Uterus (tissue), 3 donors: ENCODE measurements at regions not wholly inside any gene's neighbourhood (a gene's known extent, or its start where the extent isn't known, plus 50 kb on each side); places are given as distances from the start of the nearest gene placed in this dataset.
A peak's percentile ranks its signal among the peaks of the same experiment; 100 is the strongest.

Experiments
- DNase-seq, 2 donors: peaks; one replicate each; pipeline ENCODE4 v3.0.0-alpha.2; 2019 to 2020
- H3K27ac ChIP-seq, 2 donors: fragments of 200-600 bp; sonication (generic); 1 replicate in 1 of 2; 2 replicates in 1 of 2; pipeline ENCODE4 v1.5.1; 2016 to 2018
- H3K27me3 ChIP-seq, 2 donors: fragments of 200-600 bp; sonication (generic); one replicate each; pipeline ENCODE4 v1.5.1; 2018 to 2019; ENCODE audit warnings: control low read depth in 1 of 2
- H3K36me3 ChIP-seq, 2 donors: fragments of 200-600 bp; sonication (generic); one replicate each; pipeline ENCODE4 v1.5.1; 2019; ENCODE audit warnings: control low read depth in 1 of 2
- H3K4me1 ChIP-seq, 2 donors: fragments of 200-600 bp; sonication (generic); one replicate each; pipeline ENCODE4 v1.5.1; 2018 to 2019; ENCODE audit warnings: control low read depth in 1 of 2
- H3K4me3 ChIP-seq, 2 donors: fragments of 200-600 bp; sonication (generic); 1 replicate in 1 of 2; 2 replicates in 1 of 2; pipeline ENCODE4 v1.5.1; 2018 to 2019; ENCODE audit warnings: mild to moderate bottlenecking in 1 of 2
- H3K9me3 ChIP-seq, 2 donors: fragments of 200-600 bp; sonication (generic); one replicate each; pipeline ENCODE4 v1.5.1; 2019; ENCODE audit warnings: control low read depth in 1 of 2
- CTCF ChIP-seq, 4 experiments: fragments of 200-600 bp in 2 of 4; fragments of 450-650 bp in 2 of 4; sonication (generic) in 2 of 4; IDR thresholded peaks; one replicate each; pipeline ENCODE4 v1.5.1; 2016 to 2019; ENCODE audit warnings: antibody characterized with exemption in 4 of 4, mild to moderate bottlenecking in 2 of 4, moderate library complexity in 1 of 4
- POLR2A ChIP-seq, 2 donors: fragments of 450-650 bp; IDR thresholded peaks; one replicate each; pipeline ENCODE4 v1.6.1; 2016; ENCODE audit warnings: antibody characterized with exemption in 2 of 2, mild to moderate bottlenecking in 1 of 2, moderate library complexity in 1 of 2
- intact Hi-C: fragments of 100-400 bp; cut with DNase I; formaldehyde crosslinking; loops from one replicate; pipeline ENCODE4 v1.15.1; 2023; ENCODE audit warnings: low total_unique reads
- donor health status: DM: yes; HTN: yes; CAD: no.

- DNase-seq = no peak
- no peak overlapping the region for H3K4me3 ChIP-seq
- TF ChIP-seq POLR2A (IDR thresholded peaks at IDR 0.05) = no peak
- TF ChIP-seq CTCF (IDR thresholded peaks at IDR 0.05) = no peak
- H3K27ac ChIP-seq = no peak overlapping the region
- H3K36me3 ChIP-seq = no peaks in the 10 kb centered on the region
- no peaks in the 10 kb centered on the region for H3K9me3 ChIP-seq
- H3K27me3 ChIP-seq = no peaks in the 10 kb centered on the region
- intact Hi-C loops = no loop called here
- no peaks in the 10 kb centered on the region for H3K4me1 ChIP-seq
Observed at GRCh38 chr9:107816561-107817021, 327.0 kb upstream of the KLF4 start.

GRCh38 chr9:107815782-107816560 lies 326.4 kb upstream of the KLF4 start:
- H3K4me1 ChIP-seq = no peaks in the 10 kb centered on the region
- no peak for DNase-seq
- H3K9me3 ChIP-seq = no peaks in the 10 kb centered on the region
- intact Hi-C loops = no loop called here
- TF ChIP-seq CTCF (IDR thresholded peaks at IDR 0.05) (no peak), POLR2A (IDR thresholded peaks at IDR 0.05) (no peak)
- H3K27me3 ChIP-seq = no peaks in the 10 kb centered on the region
- no peak overlapping the region for H3K4me3 ChIP-seq
- H3K36me3 ChIP-seq = no peaks in the 10 kb centered on the region
- no peak overlapping the region for H3K27ac ChIP-seq

GRCh38 chr9:107813287-107813686 lies 323.7 kb upstream of the KLF4 start:
- no peak for DNase-seq
- Histone ChIP-seq H3K9me3 (no peaks in the 10 kb centered on the region), H3K36me3 (no peaks in the 10 kb centered on the region), H3K4me1 (no peaks in the 10 kb centered on the region), H3K27ac (no peak overlapping the region), H3K4me3 (no peak overlapping the region), H3K27me3 (no peaks in the 10 kb centered on the region)
- no peak for TF ChIP-seq POLR2A (IDR thresholded peaks at IDR 0.05)
- TF ChIP-seq CTCF (IDR thresholded peaks at IDR 0.05) = no peak
- intact Hi-C loops = no loop called here

GRCh38 chr9:107810461-107810961 lies 320.9 kb upstream of the KLF4 start:
- no peak for DNase-seq
- H3K9me3 ChIP-seq = no peaks in the 10 kb centered on the region
- TF ChIP-seq POLR2A (IDR thresholded peaks at IDR 0.05) (no peak), CTCF (IDR thresholded peaks at IDR 0.05) (no peak)
- H3K4me1 ChIP-seq = no peaks in the 10 kb centered on the region
- peak overlapping the region in 1 of 2 donors; percentile 48 for H3K27ac ChIP-seq
- no peaks in the 10 kb centered on the region for H3K27me3 ChIP-seq
- H3K4me3 ChIP-seq = no peak overlapping the region
- H3K36me3 ChIP-seq = no peaks in the 10 kb centered on the region
- intact Hi-C loops = no loop called here

GRCh38 chr9:107809871-107810460 lies 320.4 kb upstream of the KLF4 start:
- H3K4me1 ChIP-seq = no peaks in the 10 kb centered on the region
- H3K36me3 ChIP-seq = no peaks in the 10 kb centered on the region
- peak overlapping the region in 1 of 2 donors; percentile 48 for H3K27ac ChIP-seq
- no peaks in the 10 kb centered on the region for H3K27me3 ChIP-seq
- H3K9me3 ChIP-seq = no peaks in the 10 kb centered on the region
- peak in 1 of 2 donors; percentile 22 for DNase-seq
- intact Hi-C loops = no loop called here
- no peak for TF ChIP-seq CTCF (IDR thresholded peaks at IDR 0.05)
- no peak overlapping the region for H3K4me3 ChIP-seq
